Endothelial cell of umbilical vein (primary cell): ENCODE measurements at regions not wholly inside any gene's neighbourhood (a gene's known extent, or its start where the extent isn't known, plus 50 kb on each side); places are given as distances from the start of the nearest gene placed in this dataset.

Experiments
- CTCF ChIP-seq, 2 donors: IDR thresholded peaks; 1 replicate in 1 of 2; 2 replicates in 1 of 2; pipeline ENCODE4 v1.5.1; 2011; ENCODE audit warnings: low read length in 2 of 2, mild to moderate bottlenecking in 2 of 2, moderate library complexity in 2 of 2, control low read depth in 1 of 2, inconsistent platforms in 1 of 2, low read depth in 1 of 2; ENCODE audit not compliant: insufficient read depth in 1 of 2; ENCODE audit errors: extremely low read depth in 1 of 2
- EZH2 ChIP-seq: IDR thresholded peaks from 2 replicates; pipeline ENCODE4 v1.6.1; 2012; ENCODE audit warnings: borderline replicate concordance, low read depth, mild to moderate bottlenecking, moderate library complexity, low read length, inconsistent platforms; ENCODE audit not compliant: severe bottlenecking
- FOS ChIP-seq: IDR thresholded peaks from 2 replicates; pipeline ENCODE4 v1.6.1; 2011; ENCODE audit warnings: mild to moderate bottlenecking, low read length, moderate library complexity, borderline replicate concordance; ENCODE audit not compliant: insufficient read depth
- GATA2 ChIP-seq: IDR thresholded peaks from 2 replicates; pipeline ENCODE4 v1.7.0; 2011; ENCODE audit warnings: low read depth, mild to moderate bottlenecking, moderate library complexity, mixed read lengths, low read length; ENCODE audit not compliant: insufficient read length, insufficient read depth
- JUN ChIP-seq: IDR thresholded peaks from 2 replicates; pipeline ENCODE4 v1.6.1; 2011; ENCODE audit warnings: borderline replicate concordance, low read depth; ENCODE audit not compliant: insufficient read length, insufficient read depth
- MAX ChIP-seq: IDR thresholded peaks from 2 replicates; pipeline ENCODE4 v1.6.1; 2011; ENCODE audit not compliant: insufficient read depth, insufficient read length
- POLR2A ChIP-seq: IDR thresholded peaks from 2 replicates; pipeline ENCODE4 v1.6.1; 2012; ENCODE audit warnings: low read depth, mild to moderate bottlenecking, control low read depth, low read length
- POLR2AphosphoS5 ChIP-seq: IDR thresholded peaks from 2 replicates; pipeline ENCODE4 v1.6.1; 2012; ENCODE audit warnings: low read depth, mild to moderate bottlenecking, control low read depth, low read length, moderate library complexity; ENCODE audit not compliant: insufficient read depth

- TF ChIP-seq CTCF (IDR thresholded peaks at IDR 0.05; ENCODE audit: extremely low read depth in 1 of 2, insufficient read depth in 1 of 2, low read depth in 1 of 2, low read length in 2 of 2) = peak; percentile 1 to 12
- no peak for TF ChIP-seq POLR2A
- TF ChIP-seq POLR2AphosphoS5 = no peak
- no peak for TF ChIP-seq MAX
- TF ChIP-seq EZH2 = no peak
- peak; percentile 52 for TF ChIP-seq FOS
- peak; percentile 24 for TF ChIP-seq JUN
- TF ChIP-seq GATA2 = no peak
Measured at GRCh38 chr10:47152861-47153349, 147.1 kb upstream of the GDF10 start.
